H1 (cell line): ENCODE measurements at regions not wholly inside any gene's neighbourhood (a gene's known extent, or its start where the extent isn't known, plus 50 kb on each side); places are given as distances from the start of the nearest gene placed in this dataset.

Experiments used
- CTCF ChIA-PET: fragments of 300-600 bp; sonication (Branson Sonifier 250); formaldehyde crosslinking; loops from one replicate; lab custom pipeline; 2021; ENCODE audit not compliant: partially characterized antibody; lab: Charles Lee
- POLR2A ChIA-PET: fragments of 300-600 bp; sonication (Branson Sonifier 250); formaldehyde crosslinking; loops from one replicate; lab custom pipeline; 2021; ENCODE audit warnings: inconsistent platforms; ENCODE audit not compliant: partially characterized antibody; lab: Charles Lee
- DNase-seq, 2 experiments: peaks; one replicate each; pipeline versions ENCODE4 v3.0.0 to v3.0.0-alpha.2; 2010 to 2022; ENCODE audit warnings: low spot score in 2 of 2, low read depth in 1 of 2, mixed read lengths in 1 of 2
- FAIRE-seq: peaks from 2 replicates; lab custom pipeline; 2011; peaks lifted over from hg19 to GRCh38; lab: Jason Lieb, UNC
- H2AFZ ChIP-seq: 2 replicates; pipeline ENCODE4 v1.8.1; 2012; ENCODE audit warnings: low read length, inconsistent platforms
- H2AK5ac ChIP-seq: 2 replicates; pipeline ENCODE4 v1.6.1; 2013; ENCODE audit warnings: low read depth, low read length
- H2BK120ac ChIP-seq: replicated peaks from 2 replicates; pipeline ENCODE3; 2013; ENCODE audit warnings: low read depth, low read length, inconsistent platforms
- H2BK12ac ChIP-seq: 2 replicates; pipeline ENCODE4 v1.6.1; 2013; ENCODE audit warnings: low read depth, low read length
- H2BK15ac ChIP-seq: 2 replicates; pipeline ENCODE4 v1.6.1; 2013; ENCODE audit warnings: low read length
- H2BK20ac ChIP-seq: 2 replicates; pipeline ENCODE4 v1.6.1; 2013; ENCODE audit warnings: low read length
- H2BK5ac ChIP-seq: 2 replicates; pipeline ENCODE4 v1.6.1; 2013; ENCODE audit warnings: low read depth, low read length
- H3K14ac ChIP-seq: 2 replicates; pipeline ENCODE4 v1.6.1; 2013; ENCODE audit warnings: inconsistent platforms; ENCODE audit not compliant: insufficient read length
- H3K18ac ChIP-seq: 2 replicates; pipeline ENCODE4 v1.6.1; 2013; ENCODE audit warnings: low read length; ENCODE audit errors: extremely low read depth
- H3K23ac ChIP-seq: 2 replicates; pipeline ENCODE4 v1.6.1; 2013; ENCODE audit warnings: inconsistent platforms; ENCODE audit not compliant: insufficient read length
- H3K23me2 ChIP-seq: 2 replicates; pipeline ENCODE4 v1.6.1; 2013; ENCODE audit warnings: low read depth, low read length
- H3K27ac ChIP-seq: 2 replicates; pipeline ENCODE4 v1.6.1; 2011; ENCODE audit warnings: low read depth, low read length, inconsistent platforms
- H3K27me3 ChIP-seq, 4 experiments: replicated peaks in 1 of 4; 1 replicate in 1 of 4; 2 replicates in 3 of 4; pipeline versions ENCODE4 v1.6.1 to v1.8.1; 2011 to 2013; ENCODE audit warnings: low read length in 3 of 4, mild to moderate bottlenecking in 3 of 4, inconsistent platforms in 2 of 4, mixed read lengths in 2 of 4, moderate library complexity in 1 of 4; ENCODE audit not compliant: control insufficient read depth in 3 of 4, insufficient read depth in 3 of 4; ENCODE audit errors: extremely low read depth in 1 of 4
- H3K36me3 ChIP-seq, 4 experiments: 2 replicates each; pipeline versions ENCODE4 v1.6.1 to v1.8.1; 2011 to 2013; ENCODE audit warnings: mild to moderate bottlenecking in 4 of 4, low read length in 3 of 4, moderate library complexity in 2 of 4, control low read depth in 1 of 4, inconsistent platforms in 1 of 4; ENCODE audit not compliant: insufficient read depth in 4 of 4, control insufficient read depth in 2 of 4
- H3K4ac ChIP-seq: replicated peaks from 2 replicates; pipeline ENCODE3; 2013; ENCODE audit warnings: low read length, low read depth, mixed read lengths, inconsistent platforms; ENCODE audit not compliant: insufficient read length
- H3K4me1 ChIP-seq, 4 experiments: replicated peaks in 1 of 4; 1 replicate in 1 of 4; 2 replicates in 3 of 4; pipeline versions ENCODE4 v1.6.1 to v1.8.1; 2011 to 2013; ENCODE audit warnings: low read length in 3 of 4, inconsistent platforms in 2 of 4, mixed read lengths in 1 of 4; ENCODE audit not compliant: insufficient read depth in 4 of 4, control insufficient read depth in 3 of 4
- H3K4me2 ChIP-seq, 2 experiments: 2 replicates each; pipeline versions ENCODE4 v1.6.1 to v1.8.1; 2011 to 2013; ENCODE audit warnings: low read depth in 2 of 2, low read length in 2 of 2, control low read depth in 1 of 2, inconsistent platforms in 1 of 2, mild to moderate bottlenecking in 1 of 2; ENCODE audit not compliant: insufficient read depth in 1 of 2
- H3K4me3 ChIP-seq, 4 experiments: fragments of 200-600, 300-600 bp in 1 of 4; sonication (generic), shearing (Covaris generic), sonication (Bioruptor Twin) in 1 of 4; 2 replicates each; pipeline versions ENCODE4 v1.5.1 to v1.8.1; 2011 to 2016; ENCODE audit warnings: low read length in 4 of 4, low read depth in 3 of 4, control low read depth in 2 of 4, inconsistent platforms in 2 of 4, mild to moderate bottlenecking in 2 of 4, mixed read lengths in 1 of 4, moderate library complexity in 1 of 4; ENCODE audit not compliant: insufficient read depth in 2 of 4; ENCODE audit errors: extremely low read depth in 1 of 4
- H3K56ac ChIP-seq: replicated peaks from 2 replicates; pipeline ENCODE3; 2013; ENCODE audit warnings: low read depth, mild to moderate bottlenecking, mixed read lengths, low read length, inconsistent platforms; ENCODE audit not compliant: insufficient read length
- H3K79me1 ChIP-seq: 2 replicates; pipeline ENCODE4 v1.6.1; 2013; ENCODE audit warnings: low read depth, low read length, control low read depth
- H3K79me2 ChIP-seq, 2 experiments: 2 replicates each; pipeline versions ENCODE4 v1.6.1 to v1.8.1; 2012 to 2013; ENCODE audit warnings: low read length in 2 of 2, mild to moderate bottlenecking in 2 of 2, inconsistent platforms in 1 of 2; ENCODE audit not compliant: insufficient read depth in 2 of 2, control insufficient read depth in 1 of 2
- H3K9ac ChIP-seq, 4 experiments: replicated peaks in 1 of 4; 1 replicate in 1 of 4; 2 replicates in 3 of 4; pipeline versions ENCODE4 v1.6.1 to v1.8.1; 2011 to 2013; ENCODE audit warnings: low read depth in 3 of 4, low read length in 3 of 4, control low read depth in 2 of 4, mild to moderate bottlenecking in 2 of 4, moderate library complexity in 2 of 4, inconsistent platforms in 1 of 4; ENCODE audit errors: extremely low read depth in 1 of 4
- H3K9me3 ChIP-seq, 2 experiments: 2 replicates each; pipeline versions ENCODE4 v1.6.1 to v1.8.1; 2012 to 2013; ENCODE audit warnings: mild to moderate bottlenecking in 2 of 2, moderate library complexity in 2 of 2, control low read depth in 1 of 2, inconsistent platforms in 1 of 2, low read depth in 1 of 2, low read length in 1 of 2, mixed read lengths in 1 of 2; ENCODE audit not compliant: insufficient read depth in 2 of 2
- H4K20me1 ChIP-seq, 2 experiments: replicated peaks in 1 of 2; 2 replicates each; pipeline versions ENCODE3 to v1.8.1; 2011 to 2013; ENCODE audit warnings: inconsistent platforms in 2 of 2, low read length in 2 of 2, mild to moderate bottlenecking in 1 of 2; ENCODE audit not compliant: insufficient read depth in 2 of 2, control insufficient read depth in 1 of 2
- H4K5ac ChIP-seq: 2 replicates; pipeline ENCODE4 v1.6.1; 2013; ENCODE audit warnings: low read length, low read depth, mixed read lengths, inconsistent platforms; ENCODE audit not compliant: insufficient read length
- H4K8ac ChIP-seq: 2 replicates; pipeline ENCODE4 v1.8.0; 2013; ENCODE audit warnings: mild to moderate bottlenecking, moderate library complexity, low read length, inconsistent platforms; ENCODE audit not compliant: insufficient read depth; ENCODE audit errors: extremely low read depth
- H4K91ac ChIP-seq: replicated peaks from 2 replicates; pipeline ENCODE3; 2013; ENCODE audit warnings: low read length, mixed read lengths, inconsistent platforms; ENCODE audit not compliant: insufficient read length
- CEBPB ChIP-seq: IDR thresholded peaks from 2 replicates; pipeline ENCODE4 v1.6.1; 2012; ENCODE audit warnings: low read depth, low read length
- KDM4A ChIP-seq: IDR thresholded peaks from one replicate; pipeline ENCODE4 v1.7.1; 2012; ENCODE audit warnings: low read depth, mild to moderate bottlenecking, moderate library complexity, low read length, inconsistent platforms; ENCODE audit not compliant: severe bottlenecking
- RBBP5 ChIP-seq: IDR thresholded peaks from 2 replicates; pipeline ENCODE4 v1.7.1; 2012; ENCODE audit warnings: low read depth, mild to moderate bottlenecking, inconsistent platforms, low read length, moderate library complexity, borderline replicate concordance
- WGBS, 2 experiments: shearing (Covaris generic) in 1 of 2; methylation state at CpG; one replicate each; pipeline versions ENCODE4 v1.1.6 to v1.1.7; 2013 to 2015; ENCODE audit warnings: low lambda C conversion rate in 2 of 2, mixed read lengths in 2 of 2, inconsistent platforms in 1 of 2, low coverage in 1 of 2, missing lambda C conversion rate in 1 of 2; ENCODE audit not compliant: insufficient replicate concordance in 2 of 2, insufficient coverage in 1 of 2, insufficient read length in 1 of 2; ENCODE audit errors: extremely low coverage in 1 of 2, missing lambda C conversion rate in 1 of 2; 5-methylcytosine and 5-hydroxymethylcytosine counted together
- TF ChIP-seq, protein P1 (sequence below): IDR thresholded peaks from 2 replicates; pipeline ENCODE4 v1.6.1; 2012; ENCODE audit warnings: low read length, inconsistent platforms

GRCh38 chr7:25615593-25615992, 387.3 kb upstream of the NPVF start:
- Histone ChIP-seq H3K14ac (no peak overlapping the region), H3K27me3 (no peaks in the 10 kb centered on the region; a peak in 1 of 7 replicates), H2AFZ (no peak overlapping the region), H2BK120ac (no peak overlapping the region), H2BK12ac (no peak overlapping the region), H3K4me3 (no peak overlapping the region), H3K23ac (no peak overlapping the region), H2BK5ac (no peak overlapping the region), H3K18ac (no peak overlapping the region), H3K79me2 (no peaks in the 10 kb centered on the region), H2BK15ac (no peak overlapping the region), H2BK20ac (no peak overlapping the region), H3K4me1 (no peaks in the 10 kb centered on the region), H2AK5ac (no peak overlapping the region), H4K20me1 (no peaks in the 10 kb centered on the region), H3K4ac (no peak overlapping the region), H4K91ac (no peak overlapping the region), H3K23me2 (no peaks in the 10 kb centered on the region), H3K9me3 (0 out of 4 replicates have a peak, but pooled peaks cover 0 to 8% of the 10 kb centered on the region in 2 experiments), H3K79me1 (no peaks in the 10 kb centered on the region), H3K9ac (no peak overlapping the region), H3K36me3 (no peaks in the 10 kb centered on the region), H4K5ac (no peak overlapping the region), H3K56ac (no peak overlapping the region), H3K27ac (no peak overlapping the region), H4K8ac (no peak overlapping the region), H3K4me2 (no peak overlapping the region)
- CTCF ChIA-PET, result interaction anchor here (0.5 to 1.2 kb wide), 2 partner anchors 10 to 133 kb away, joined by 3 read pairs; no protein-coding TSS in a partner anchor
- no peak for FAIRE-seq
- DNase-seq, result no peak
- TF ChIP-seq CEBPB (no peak), KDM4A (no peak), RBBP5 (no peak)
- TF ChIP-seq, protein P1, sequence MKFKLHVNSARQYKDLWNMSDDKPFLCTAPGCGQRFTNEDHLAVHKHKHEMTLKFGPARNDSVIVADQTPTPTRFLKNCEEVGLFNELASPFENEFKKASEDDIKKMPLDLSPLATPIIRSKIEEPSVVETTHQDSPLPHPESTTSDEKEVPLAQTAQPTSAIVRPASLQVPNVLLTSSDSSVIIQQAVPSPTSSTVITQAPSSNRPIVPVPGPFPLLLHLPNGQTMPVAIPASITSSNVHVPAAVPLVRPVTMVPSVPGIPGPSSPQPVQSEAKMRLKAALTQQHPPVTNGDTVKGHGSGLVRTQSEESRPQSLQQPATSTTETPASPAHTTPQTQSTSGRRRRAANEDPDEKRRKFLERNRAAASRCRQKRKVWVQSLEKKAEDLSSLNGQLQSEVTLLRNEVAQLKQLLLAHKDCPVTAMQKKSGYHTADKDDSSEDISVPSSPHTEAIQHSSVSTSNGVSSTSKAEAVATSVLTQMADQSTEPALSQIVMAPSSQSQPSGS, result no peak
- WGBS, 2 experiments, result 92% methylated on average over 5 of the region's 5 CpGs; no CpG with 5 or more reads in 1 of the 2 experiments
- POLR2A ChIA-PET, result no interaction called here
